IMR-90 (cell line): ENCODE measurements at regions not wholly inside any gene's neighbourhood (a gene's known extent, or its start where the extent isn't known, plus 50 kb on each side); places are given as distances from the start of the nearest gene placed in this dataset.

Source experiments
- ATAC-seq: fragments of 200-7000 bp; cut with Tn5 transposase; 2 replicates; pipeline ENCODE4 v1.9.1; 2020; ENCODE audit warnings: low read depth, mild to moderate bottlenecking, moderate library complexity
- BruUV-seq: library from RNA; stranded (reverse); fragments of 400-500 nt; replicated peaks from 2 replicates; lab custom pipeline; 2021; lab: Mats Ljungman, UMichigan
- CTCF ChIA-PET: fragments of 300-600 bp; formaldehyde crosslinking; extraction: SDS; loops from one replicate; lab custom pipeline; 2021; ENCODE audit warnings: antibody characterized with exemption; lab: Yijun Ruan, JAX
- POLR2A ChIA-PET: fragments of 300-600 bp; sonication (Branson Sonifier 250); formaldehyde crosslinking; loops from one replicate; lab custom pipeline; 2022; ENCODE audit warnings: antibody characterized with exemption; ENCODE audit not compliant: unreplicated experiment; lab: Charles Lee
- DNase-seq: peaks from one replicate; pipeline ENCODE4 v3.0.0; 2013
- H2AFZ ChIP-seq: replicated peaks from 2 replicates; pipeline ENCODE3; 2013; ENCODE audit warnings: low read length, mild to moderate bottlenecking; ENCODE audit not compliant: poor library complexity
- H2AK5ac ChIP-seq: 2 replicates; pipeline ENCODE4 v1.6.1; 2013; ENCODE audit warnings: low read depth, low read length, inconsistent platforms
- H2AK9ac ChIP-seq: replicated peaks from 2 replicates; pipeline ENCODE3; 2013; ENCODE audit warnings: mild to moderate bottlenecking, low read depth, low read length, moderate library complexity; ENCODE audit not compliant: poor library complexity
- H2BK120ac ChIP-seq: 2 replicates; pipeline ENCODE4 v1.6.1; 2013; ENCODE audit warnings: low read depth, low read length, inconsistent platforms
- H2BK15ac ChIP-seq: 3 replicates; pipeline ENCODE4 v1.6.1; 2013; ENCODE audit warnings: low read depth, low read length, inconsistent platforms
- H2BK20ac ChIP-seq: 2 replicates; pipeline ENCODE4 v1.6.1; 2013; ENCODE audit warnings: low read depth, mild to moderate bottlenecking, inconsistent platforms, low read length, moderate library complexity
- H2BK5ac ChIP-seq: 2 replicates; pipeline ENCODE4 v1.6.1; 2013; ENCODE audit warnings: mild to moderate bottlenecking, low read depth, low read length, inconsistent platforms; ENCODE audit not compliant: poor library complexity, severe bottlenecking
- H3K14ac ChIP-seq: replicated peaks from 2 replicates; pipeline ENCODE4 v1.6.1; 2013; ENCODE audit warnings: low read depth, low read length, inconsistent platforms
- H3K18ac ChIP-seq: 2 replicates; pipeline ENCODE4 v1.6.1; 2013; ENCODE audit warnings: low read depth, low read length, control low read depth
- H3K23ac ChIP-seq: 2 replicates; pipeline ENCODE4 v1.6.1; 2013; ENCODE audit warnings: low read depth, low read length, inconsistent platforms
- H3K27ac ChIP-seq: 2 replicates; pipeline ENCODE4 v1.5.1; 2013; ENCODE audit warnings: mild to moderate bottlenecking, control low read depth, low read length; ENCODE audit not compliant: insufficient read depth
- H3K27me3 ChIP-seq: 2 replicates; pipeline ENCODE4 v1.6.1; 2013; ENCODE audit warnings: low read length; ENCODE audit not compliant: control insufficient read depth, insufficient read depth
- H3K36me3 ChIP-seq: 2 replicates; pipeline ENCODE4 v1.6.1; 2013; ENCODE audit warnings: low read length, mixed read lengths; ENCODE audit not compliant: control insufficient read depth, insufficient read depth
- H3K4ac ChIP-seq: 2 replicates; pipeline ENCODE4 v1.6.1; 2013; ENCODE audit warnings: low read depth, low read length, inconsistent platforms
- H3K4me1 ChIP-seq: 2 replicates; pipeline ENCODE4 v1.6.1; 2013; ENCODE audit warnings: low read length, mixed read lengths; ENCODE audit not compliant: control insufficient read depth, insufficient read depth
- H3K4me2 ChIP-seq: 2 replicates; pipeline ENCODE4 v1.6.1; 2013; ENCODE audit warnings: low read depth, mild to moderate bottlenecking, control low read depth, low read length, moderate library complexity
- H3K4me3 ChIP-seq: 2 replicates; pipeline ENCODE4 v1.5.1; 2013; ENCODE audit warnings: low read depth, mild to moderate bottlenecking, control low read depth, low read length, moderate library complexity; ENCODE audit not compliant: insufficient read depth
- H3K56ac ChIP-seq: 2 replicates; pipeline ENCODE4 v1.6.1; 2013; ENCODE audit warnings: low read length, inconsistent platforms; ENCODE audit not compliant: insufficient read depth; ENCODE audit errors: extremely low read depth
- H3K79me1 ChIP-seq, 2 experiments: 2 replicates each; pipeline ENCODE4 v1.6.1; 2013; ENCODE audit warnings: low read length in 2 of 2, inconsistent platforms in 1 of 2, low read depth in 1 of 2
- H3K9ac ChIP-seq: 2 replicates; pipeline ENCODE4 v1.6.1; 2013; ENCODE audit warnings: low read depth, low read length, control low read depth
- H3K9me1 ChIP-seq: 2 replicates; pipeline ENCODE4 v1.6.1; 2013; ENCODE audit warnings: low read length, inconsistent platforms; ENCODE audit not compliant: insufficient read depth
- H3K9me3 ChIP-seq: 2 replicates; pipeline ENCODE4 v1.6.1; 2013; ENCODE audit warnings: low read length; ENCODE audit not compliant: control insufficient read depth, insufficient read depth
- H4K20me1 ChIP-seq: 2 replicates; pipeline ENCODE4 v1.6.1; 2013; ENCODE audit warnings: low read length, inconsistent platforms; ENCODE audit not compliant: insufficient read depth
- H4K5ac ChIP-seq: 2 replicates; pipeline ENCODE4 v1.6.1; 2013; ENCODE audit warnings: mild to moderate bottlenecking, low read depth, low read length, control low read depth
- H4K8ac ChIP-seq, 2 experiments: 2 replicates each; pipeline ENCODE4 v1.6.1; 2013; ENCODE audit warnings: low read depth in 2 of 2, low read length in 2 of 2, control low read depth in 1 of 2, inconsistent platforms in 1 of 2
- H4K91ac ChIP-seq: 2 replicates; pipeline ENCODE4 v1.6.1; 2013; ENCODE audit warnings: low read depth, low read length, inconsistent platforms; ENCODE audit not compliant: insufficient read depth
- FOS ChIP-seq: fragments of 150-350 bp; IDR thresholded peaks from 2 replicates; pipeline ENCODE4 v1.6.1; 2016; ENCODE audit warnings: low read depth, low read length
- WGBS, 2 experiments: methylation state at CpG; one replicate each; pipeline versions ENCODE4 v1.1.5 to v1.1.7; 2013; ENCODE audit warnings: missing lambda C conversion rate in 2 of 2; ENCODE audit not compliant: insufficient read length in 1 of 2; ENCODE audit errors: extremely low coverage in 2 of 2; 5-methylcytosine and 5-hydroxymethylcytosine counted together
- dilution Hi-C: fragments of 300-500 bp; cut with HindIII; formaldehyde crosslinking; loops from one replicate; pipeline ENCODE4 v1.14.3; 2018; ENCODE audit warnings: low sequenced_read_pairs; ENCODE audit not compliant: unreplicated experiment
- in situ Hi-C: fragments of 300-500 bp; cut with MboI; formaldehyde crosslinking; loops from 3 replicates; pipeline ENCODE4 v1.14.3; 2019; ENCODE audit warnings: low sequenced_read_pairs, inconsistent platforms, mixed read lengths
- intact Hi-C: fragments of 100-400 bp; cut with micrococcal nuclease; formaldehyde crosslinking; loops from 2 replicates; pipeline ENCODE4 v1.10.0; 2022
- TF ChIP-seq, protein P1 (sequence below): conservative IDR thresholded peaks from 2 replicates; pipeline ENCODE4 v1.5.1; 2012; ENCODE audit warnings: mild to moderate bottlenecking, low read depth, low read length, improper control_type of control experiment

DNA sequence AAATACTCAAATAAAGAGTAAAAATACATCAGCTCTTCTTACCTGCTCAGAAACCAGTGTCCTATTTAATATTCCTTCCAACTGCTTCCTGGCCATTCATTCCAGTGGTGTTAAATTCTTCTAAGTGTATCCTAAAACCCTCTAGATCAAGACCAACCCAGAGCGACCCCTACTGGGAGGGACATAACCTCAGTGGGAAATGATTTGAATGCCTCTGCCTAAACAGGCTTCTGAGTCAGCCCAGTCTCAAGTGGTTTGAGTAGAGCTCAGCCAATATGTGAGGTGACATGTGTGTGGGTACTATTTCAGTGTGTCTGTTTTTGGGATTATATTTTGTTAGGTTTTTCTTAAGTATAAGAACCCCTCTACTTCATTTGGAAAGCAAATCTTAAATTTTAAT, 133.6 kb upstream of the ARHGEF9 start:
- no peak overlapping the region for H3K9ac ChIP-seq
- H3K18ac ChIP-seq, result no peak overlapping the region
- no peaks in the 10 kb centered on the region for H3K9me1 ChIP-seq
- no peaks in the 10 kb centered on the region for H3K36me3 ChIP-seq
- WGBS, 2 experiments, result no CpG with 5 or more reads among the region's 1 CpG
- ChIA-PET CTCF (interaction anchor here (0.6 kb wide), 1 partner anchor 165 kb away, joined by 3 read pairs; a partner anchor contains a TSS), POLR2A (no interaction called here)
- H4K5ac ChIP-seq, result no peak overlapping the region
- intact Hi-C loops, result no loop called here
- DNase-seq, result no peak
- ATAC-seq, result no peak
- in situ Hi-C loops, result no loop called here
- no peak overlapping the region for H3K4me2 ChIP-seq
- no peak overlapping the region for H4K8ac ChIP-seq
- H3K79me1 ChIP-seq, result no peaks in the 10 kb centered on the region
- no peak overlapping the region for H2AK9ac ChIP-seq
- BruUV-seq, result no TSS peak
- H4K20me1 ChIP-seq, result no peaks in the 10 kb centered on the region
- H2BK20ac ChIP-seq, result no peak overlapping the region
- H2BK15ac ChIP-seq, result no peak overlapping the region
- H2BK5ac ChIP-seq, result no peak overlapping the region
- no peak overlapping the region for H2BK120ac ChIP-seq
- no peak overlapping the region for H3K56ac ChIP-seq
- no peaks in the 10 kb centered on the region for H3K27me3 ChIP-seq
- no peak overlapping the region for H3K4ac ChIP-seq
- no peak overlapping the region for H3K14ac ChIP-seq
- peaks cover 5% of the 10 kb centered on the region for H3K9me3 ChIP-seq
- dilution Hi-C loops, result no loop called here
- H3K4me1 ChIP-seq, result no peaks in the 10 kb centered on the region
- no peak overlapping the region for H3K23ac ChIP-seq
- no peak for TF ChIP-seq FOS
- TF ChIP-seq, protein P1, sequence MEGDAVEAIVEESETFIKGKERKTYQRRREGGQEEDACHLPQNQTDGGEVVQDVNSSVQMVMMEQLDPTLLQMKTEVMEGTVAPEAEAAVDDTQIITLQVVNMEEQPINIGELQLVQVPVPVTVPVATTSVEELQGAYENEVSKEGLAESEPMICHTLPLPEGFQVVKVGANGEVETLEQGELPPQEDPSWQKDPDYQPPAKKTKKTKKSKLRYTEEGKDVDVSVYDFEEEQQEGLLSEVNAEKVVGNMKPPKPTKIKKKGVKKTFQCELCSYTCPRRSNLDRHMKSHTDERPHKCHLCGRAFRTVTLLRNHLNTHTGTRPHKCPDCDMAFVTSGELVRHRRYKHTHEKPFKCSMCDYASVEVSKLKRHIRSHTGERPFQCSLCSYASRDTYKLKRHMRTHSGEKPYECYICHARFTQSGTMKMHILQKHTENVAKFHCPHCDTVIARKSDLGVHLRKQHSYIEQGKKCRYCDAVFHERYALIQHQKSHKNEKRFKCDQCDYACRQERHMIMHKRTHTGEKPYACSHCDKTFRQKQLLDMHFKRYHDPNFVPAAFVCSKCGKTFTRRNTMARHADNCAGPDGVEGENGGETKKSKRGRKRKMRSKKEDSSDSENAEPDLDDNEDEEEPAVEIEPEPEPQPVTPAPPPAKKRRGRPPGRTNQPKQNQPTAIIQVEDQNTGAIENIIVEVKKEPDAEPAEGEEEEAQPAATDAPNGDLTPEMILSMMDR, result 0 out of 2 replicates have a peak, but pooled peaks have one; percentile 22
- H3K4me3 ChIP-seq, result no peak overlapping the region
- H3K27ac ChIP-seq, result no peak overlapping the region
- no peak overlapping the region for H2AK5ac ChIP-seq
- no peak overlapping the region for H4K91ac ChIP-seq
- no peak overlapping the region for H2AFZ ChIP-seq
